Tibial nerve (tissue), 3 donors: ENCODE measurements at regions not wholly inside any gene's neighbourhood (a gene's known extent, or its start where the extent isn't known, plus 50 kb on each side); places are given as distances from the start of the nearest gene placed in this dataset.

Experiments
- POLR2A ChIP-seq, 2 donors: fragments of 450-650 bp; IDR thresholded peaks; one replicate each; pipeline ENCODE4 v1.6.1; 2017; ENCODE audit warnings: antibody characterized with exemption in 2 of 2, mild to moderate bottlenecking in 2 of 2, moderate library complexity in 2 of 2
- TF ChIP-seq, protein P1 (sequence below), 5 experiments: fragments of 200-600 bp in 3 of 5; fragments of 450-650 bp in 2 of 5; sonication (generic) in 3 of 5; IDR thresholded peaks; one replicate each; pipeline ENCODE4 v1.5.1; 2016 to 2019; ENCODE audit warnings: antibody characterized with exemption in 5 of 5, mild to moderate bottlenecking in 3 of 5, moderate library complexity in 2 of 5

DNA sequence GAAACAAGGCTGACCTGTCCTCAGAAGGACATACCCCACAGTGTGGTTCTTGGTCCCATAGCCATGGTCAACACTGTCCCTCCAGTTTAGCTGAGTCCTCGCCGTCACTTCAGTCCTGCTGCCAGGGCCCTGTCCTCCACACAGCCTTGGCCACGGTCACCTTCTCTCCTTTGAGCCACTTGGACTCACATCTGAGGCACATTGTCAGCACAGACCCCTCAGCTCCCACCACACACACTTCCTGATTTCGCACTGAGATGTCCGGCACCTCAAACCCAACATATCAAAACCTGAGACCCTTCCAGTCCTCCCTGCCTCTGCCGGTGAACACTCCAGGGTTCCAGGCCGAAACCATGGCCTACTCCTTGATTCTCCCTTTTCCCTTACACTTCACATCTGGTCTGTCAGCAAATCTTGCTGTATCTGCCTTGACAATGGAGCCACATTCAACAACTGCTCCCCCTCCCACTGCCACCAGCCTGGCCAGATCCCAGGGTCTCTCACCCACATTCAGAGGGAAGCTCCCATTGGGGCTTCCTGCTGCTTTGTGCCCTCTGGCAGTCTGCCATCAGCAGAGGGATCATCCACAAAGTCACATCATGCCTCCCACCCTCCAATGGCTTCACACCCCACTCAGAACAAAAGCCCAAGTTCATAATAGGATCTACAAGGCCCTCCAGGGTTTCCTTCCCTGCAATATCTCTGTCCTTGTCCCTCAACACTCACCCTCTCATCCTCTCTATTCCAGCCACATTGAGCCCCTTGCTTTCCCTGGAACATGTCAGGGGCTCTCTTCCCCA is 219.6 kb upstream of the SHH start:
- TF ChIP-seq, protein P1, sequence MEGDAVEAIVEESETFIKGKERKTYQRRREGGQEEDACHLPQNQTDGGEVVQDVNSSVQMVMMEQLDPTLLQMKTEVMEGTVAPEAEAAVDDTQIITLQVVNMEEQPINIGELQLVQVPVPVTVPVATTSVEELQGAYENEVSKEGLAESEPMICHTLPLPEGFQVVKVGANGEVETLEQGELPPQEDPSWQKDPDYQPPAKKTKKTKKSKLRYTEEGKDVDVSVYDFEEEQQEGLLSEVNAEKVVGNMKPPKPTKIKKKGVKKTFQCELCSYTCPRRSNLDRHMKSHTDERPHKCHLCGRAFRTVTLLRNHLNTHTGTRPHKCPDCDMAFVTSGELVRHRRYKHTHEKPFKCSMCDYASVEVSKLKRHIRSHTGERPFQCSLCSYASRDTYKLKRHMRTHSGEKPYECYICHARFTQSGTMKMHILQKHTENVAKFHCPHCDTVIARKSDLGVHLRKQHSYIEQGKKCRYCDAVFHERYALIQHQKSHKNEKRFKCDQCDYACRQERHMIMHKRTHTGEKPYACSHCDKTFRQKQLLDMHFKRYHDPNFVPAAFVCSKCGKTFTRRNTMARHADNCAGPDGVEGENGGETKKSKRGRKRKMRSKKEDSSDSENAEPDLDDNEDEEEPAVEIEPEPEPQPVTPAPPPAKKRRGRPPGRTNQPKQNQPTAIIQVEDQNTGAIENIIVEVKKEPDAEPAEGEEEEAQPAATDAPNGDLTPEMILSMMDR (IDR thresholded peaks at IDR 0.05) = no peak
- TF ChIP-seq POLR2A (IDR thresholded peaks at IDR 0.05) = no peak
